ENCODE measurements at regions not wholly inside any gene's neighbourhood (a gene's known extent, or its start where the extent isn't known, plus 50 kb on each side); places are given as distances from the start of the nearest gene placed in this dataset.

- no peak for DNase-seq
These were observed 214.2 kb upstream of the TMCO5A start for GRCh38 chr15:37720267-37720666.

- no peak for DNase-seq
These were observed 203.2 kb upstream of the TMCO5A start for GRCh38 chr15:37731146-37731746.

- no peak for DNase-seq
These were observed 200.8 kb upstream of the TMCO5A start for GRCh38 chr15:37733628-37734027.

GRCh38 chr15:37740623-37741141 is 193.8 kb upstream of the TMCO5A start:
- DNase-seq, result no peak

GRCh38 chr15:37743826-37744225 is 190.6 kb upstream of the TMCO5A start:
- DNase-seq, result no peak

GRCh38 chr15:37744521-37744920 is 189.9 kb upstream of the TMCO5A start:
- no peak for DNase-seq

GRCh38 chr15:37751401-37751800 is 183.0 kb upstream of the TMCO5A start:
- DNase-seq, result no peak

GRCh38 chr15:37756407-37756806 is 178.0 kb upstream of the TMCO5A start:
- DNase-seq, result no peak

GRCh38 chr15:37758412-37758811 is 176.0 kb upstream of the TMCO5A start:
- no peak for DNase-seq

GRCh38 chr15:37764733-37765191 is 169.7 kb upstream of the TMCO5A start:
- no peak for DNase-seq

- no peak for DNase-seq
These were observed 168.7 kb upstream of the TMCO5A start for GRCh38 chr15:37765786-37766185.

- DNase-seq, result no peak
These were observed 166.5 kb upstream of the TMCO5A start for GRCh38 chr15:37767841-37768455.

- no peak for DNase-seq
These were observed 163.0 kb upstream of the TMCO5A start for GRCh38 chr15:37771465-37771864.

- DNase-seq, result no peak
These were observed 161.2 kb upstream of the TMCO5A start for GRCh38 chr15:37773111-37773860.

- DNase-seq, result no peak
These were observed 159.5 kb upstream of the TMCO5A start for GRCh38 chr15:37774961-37775360.

GRCh38 chr15:37777006-37777405 is 157.4 kb upstream of the TMCO5A start:
- no peak for DNase-seq

- no peak for DNase-seq
These were observed 151.2 kb upstream of the TMCO5A start for GRCh38 chr15:37783290-37783689.

GRCh38 chr15:37788330-37788729 is 146.1 kb upstream of the TMCO5A start:
- no peak for DNase-seq

GRCh38 chr15:37788767-37789396 is 145.6 kb upstream of the TMCO5A start:
- no peak for DNase-seq

GRCh38 chr15:37789397-37789786 is 145.0 kb upstream of the TMCO5A start:
- DNase-seq, result no peak

- DNase-seq, result no peak
These were observed 144.6 kb upstream of the TMCO5A start for GRCh38 chr15:37789881-37790280.

- no peak for DNase-seq
These were observed 142.7 kb upstream of the TMCO5A start for GRCh38 chr15:37791693-37792092.

GRCh38 chr15:37792351-37792750 is 142.1 kb upstream of the TMCO5A start:
- no peak for DNase-seq

GRCh38 chr15:37793851-37794250 is 140.6 kb upstream of the TMCO5A start:
- no peak for DNase-seq

All from NCI-H446 treated with DMSO at 0.1 percent for 48 hours (cell line).